Transverse colon (tissue), 4 donors: ENCODE measurements at regions not wholly inside any gene's neighbourhood (a gene's known extent, or its start where the extent isn't known, plus 50 kb on each side); places are given as distances from the start of the nearest gene placed in this dataset.

Experiments used
- DNase-seq: peaks from one replicate; pipeline ENCODE4 v3.0.0-alpha.2; 2019
- H3K27ac ChIP-seq, 4 donors: fragments of 200-600 bp; sonication (generic); 2 replicates each; pipeline ENCODE4 v1.5.1; 2016 to 2018; ENCODE audit warnings: inconsistent platforms in 4 of 4
- H3K27me3 ChIP-seq: fragments of 200-600 bp; sonication (generic); 2 replicates; pipeline ENCODE4 v1.5.1; 2017; ENCODE audit warnings: inconsistent platforms
- H3K36me3 ChIP-seq, 4 donors: fragments of 200-600 bp; sonication (generic); 2 replicates each; pipeline ENCODE4 v1.5.1; 2017 to 2019; ENCODE audit warnings: inconsistent platforms in 4 of 4
- H3K4me1 ChIP-seq, 4 donors: fragments of 200-600 bp; sonication (generic); 2 replicates each; pipeline ENCODE4 v1.5.1; 2017 to 2020; ENCODE audit warnings: inconsistent platforms in 4 of 4
- H3K4me3 ChIP-seq, 4 donors: fragments of 200-600 bp; sonication (generic); 1 replicate in 1 of 4; 2 replicates in 3 of 4; pipeline versions ENCODE4 v1.5.1 to v1.6.1; 2017 to 2019; ENCODE audit warnings: inconsistent platforms in 4 of 4
- H3K9me3 ChIP-seq, 2 donors: fragments of 200-600 bp; sonication (generic); 2 replicates each; pipeline ENCODE4 v1.5.1; 2017 to 2019; ENCODE audit warnings: inconsistent platforms in 2 of 2
- EP300 ChIP-seq: sonication (generic); formaldehyde crosslinking; IDR thresholded peaks from one replicate; pipeline ENCODE4 v1.6.1; 2017; ENCODE audit warnings: antibody characterized with exemption, low read depth
- POLR2A ChIP-seq: fragments of 450-650 bp; IDR thresholded peaks from one replicate; pipeline ENCODE4 v1.6.1; 2016; ENCODE audit warnings: antibody characterized with exemption, mild to moderate bottlenecking, moderate library complexity
- POLR2AphosphoS5 ChIP-seq, 3 donors: sonication (generic); formaldehyde crosslinking; IDR thresholded peaks; one replicate each; pipeline ENCODE4 v1.6.1; 2016; ENCODE audit warnings: antibody characterized with exemption in 3 of 3
- WGBS, 2 donors: methylation state at CpG; one replicate each; pipeline ENCODE4 v1.1.5; 2018; ENCODE audit warnings: low coverage in 1 of 2; 5-methylcytosine and 5-hydroxymethylcytosine counted together
- in situ Hi-C, 4 donors: fragments of 200-750 bp; cut with MboI; loops; one replicate each; pipeline versions ENCODE4 v1.15.0 to v1.15.1; 2017; ENCODE audit warnings: low sequenced_read_pairs in 3 of 4, low pct_ligation_motif_present in 1 of 4, low pct_unique_long_range_greater_than_20kb in 1 of 4
- intact Hi-C: fragments of 100-400 bp; cut with DNase I; formaldehyde crosslinking; loops from one replicate; pipeline ENCODE4 v1.15.1; 2023; ENCODE audit warnings: low total_unique reads
- TF ChIP-seq, protein P1 (sequence below), 5 experiments: fragments of 200-600 bp in 3 of 5; fragments of 450-650 bp in 2 of 5; sonication (generic) in 3 of 5; IDR thresholded peaks; 1 replicate in 2 of 5; 2 replicates in 3 of 5; pipeline ENCODE4 v1.5.1; 2016 to 2017; ENCODE audit warnings: antibody characterized with exemption in 5 of 5, inconsistent platforms in 3 of 5, mild to moderate bottlenecking in 2 of 5, moderate library complexity in 1 of 5

GRCh38 chr11:101401245-101401644 lies 182.6 kb downstream of the TRPC6 start:
- TF ChIP-seq EP300 (no peak), POLR2A (no peak), POLR2AphosphoS5 (IDR thresholded peaks at IDR 0.05) (no peak)
- TF ChIP-seq, protein P1, sequence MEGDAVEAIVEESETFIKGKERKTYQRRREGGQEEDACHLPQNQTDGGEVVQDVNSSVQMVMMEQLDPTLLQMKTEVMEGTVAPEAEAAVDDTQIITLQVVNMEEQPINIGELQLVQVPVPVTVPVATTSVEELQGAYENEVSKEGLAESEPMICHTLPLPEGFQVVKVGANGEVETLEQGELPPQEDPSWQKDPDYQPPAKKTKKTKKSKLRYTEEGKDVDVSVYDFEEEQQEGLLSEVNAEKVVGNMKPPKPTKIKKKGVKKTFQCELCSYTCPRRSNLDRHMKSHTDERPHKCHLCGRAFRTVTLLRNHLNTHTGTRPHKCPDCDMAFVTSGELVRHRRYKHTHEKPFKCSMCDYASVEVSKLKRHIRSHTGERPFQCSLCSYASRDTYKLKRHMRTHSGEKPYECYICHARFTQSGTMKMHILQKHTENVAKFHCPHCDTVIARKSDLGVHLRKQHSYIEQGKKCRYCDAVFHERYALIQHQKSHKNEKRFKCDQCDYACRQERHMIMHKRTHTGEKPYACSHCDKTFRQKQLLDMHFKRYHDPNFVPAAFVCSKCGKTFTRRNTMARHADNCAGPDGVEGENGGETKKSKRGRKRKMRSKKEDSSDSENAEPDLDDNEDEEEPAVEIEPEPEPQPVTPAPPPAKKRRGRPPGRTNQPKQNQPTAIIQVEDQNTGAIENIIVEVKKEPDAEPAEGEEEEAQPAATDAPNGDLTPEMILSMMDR (IDR thresholded peaks at IDR 0.05), result no peak
- WGBS, 2 donors, result 65 to 78% methylated on average over 2 of the region's 2 CpGs
- intact Hi-C loops, result no loop called here

GRCh38 chr11:101397979-101398378 lies 185.8 kb downstream of the TRPC6 start:
- no peaks in the 10 kb centered on the region for H3K4me1 ChIP-seq
- H3K9me3 ChIP-seq, result no peaks in the 10 kb centered on the region
- no peaks in the 10 kb centered on the region for H3K36me3 ChIP-seq
- no peak overlapping the region for H3K27ac ChIP-seq
- no peak for DNase-seq
- WGBS, 2 donors, result 48 to 50% methylated on average over 2 of the region's 2 CpGs
- TF ChIP-seq, protein P1 (IDR thresholded peaks at IDR 0.05), result no peak
- no peak for TF ChIP-seq EP300
- intact Hi-C loops (no loop called here), in situ Hi-C loops (no loop called here)
- H3K4me3 ChIP-seq, result no peak overlapping the region
- no peaks in the 10 kb centered on the region for H3K27me3 ChIP-seq

More at GRCh38 chr11:101401245-101401644, 182.6 kb downstream of the TRPC6 start:
- H3K27me3 ChIP-seq, result no peaks in the 10 kb centered on the region
- no peaks in the 10 kb centered on the region for H3K9me3 ChIP-seq
- no peaks in the 10 kb centered on the region for H3K36me3 ChIP-seq
- H3K4me3 ChIP-seq, result no peak overlapping the region
- in situ Hi-C loops, result no loop called here
- no peak for DNase-seq
- H3K4me1 ChIP-seq, result no peaks in the 10 kb centered on the region
- no peak overlapping the region for H3K27ac ChIP-seq

- 60 to 100% methylated on average over 1 of the region's 1 CpG for WGBS, 2 donors
- no peak for TF ChIP-seq EP300
- TF ChIP-seq, protein P1 (IDR thresholded peaks at IDR 0.05), result peak in 3 of 5 experiments; percentile 13 to 18 (median 13)
- no peak for DNase-seq
Observed at GRCh38 chr11:101390539-101390938, 193.3 kb downstream of the TRPC6 start.

GRCh38 chr11:101369835-101370234 lies 214.0 kb downstream of the TRPC6 start:
- H3K27me3 ChIP-seq, result no peaks in the 10 kb centered on the region
- no peaks in the 10 kb centered on the region for H3K4me1 ChIP-seq
- intact Hi-C loops, result no loop called here
- H3K4me3 ChIP-seq, result no peak overlapping the region
- WGBS, 2 donors, result 60% methylated on average over 5 of the region's 5 CpGs; no CpG with 5 or more reads in 1 of the 2 donors
- DNase-seq, result no peak
- TF ChIP-seq, protein P1 (IDR thresholded peaks at IDR 0.05), result no peak
- TF ChIP-seq EP300 (no peak), POLR2A (no peak), POLR2AphosphoS5 (IDR thresholded peaks at IDR 0.05) (no peak)
- H3K36me3 ChIP-seq, result no peaks in the 10 kb centered on the region
- no peaks in the 10 kb centered on the region for H3K9me3 ChIP-seq
- in situ Hi-C loops, result no loop called here
- H3K27ac ChIP-seq, result no peak overlapping the region

More at GRCh38 chr11:101390539-101390938, 193.3 kb downstream of the TRPC6 start:
- Histone ChIP-seq H3K9me3 (no peaks in the 10 kb centered on the region), H3K36me3 (no peaks in the 10 kb centered on the region), H3K4me3 (no peak overlapping the region), H3K4me1 (no peaks in the 10 kb centered on the region), H3K27me3 (no peaks in the 10 kb centered on the region), H3K27ac (no peak overlapping the region)
- in situ Hi-C loops, result no loop called here
- intact Hi-C loops, result no loop called here
